Tibial nerve (tissue), 4 donors: ENCODE measurements at regions not wholly inside any gene's neighbourhood (a gene's known extent, or its start where the extent isn't known, plus 50 kb on each side); places are given as distances from the start of the nearest gene placed in this dataset.

ENCODE experiments used
- DNase-seq, 2 donors: peaks; one replicate each; pipeline ENCODE4 v3.0.0-alpha.2; 2019; ENCODE audit warnings: low spot score in 2 of 2
- H3K27ac ChIP-seq, 4 donors: fragments of 200-600 bp; sonication (generic) in 3 of 4; one replicate each; pipeline ENCODE4 v1.5.1; 2017 to 2019; ENCODE audit warnings: mild to moderate bottlenecking in 1 of 4
- H3K27me3 ChIP-seq, 2 donors: fragments of 200-600 bp; sonication (generic) in 1 of 2; one replicate each; pipeline versions ENCODE4 v1.5.1 to v1.6.0; 2017 to 2019
- H3K36me3 ChIP-seq, 3 donors: fragments of 200-600 bp; sonication (generic); one replicate each; pipeline ENCODE4 v1.5.1; 2018 to 2019
- H3K4me1 ChIP-seq, 4 donors: fragments of 200-600 bp; sonication (generic) in 3 of 4; one replicate each; pipeline ENCODE4 v1.5.1; 2017 to 2019
- H3K4me3 ChIP-seq, 4 donors: fragments of 200-600 bp; sonication (generic) in 3 of 4; one replicate each; pipeline ENCODE4 v1.5.1; 2017 to 2019; ENCODE audit warnings: mild to moderate bottlenecking in 1 of 4, moderate library complexity in 1 of 4
- H3K9me3 ChIP-seq, 4 donors: fragments of 200-600 bp; sonication (generic) in 3 of 4; one replicate each; pipeline ENCODE4 v1.5.1; 2017 to 2019
- CTCF ChIP-seq, 5 experiments: fragments of 200-600 bp in 3 of 5; fragments of 450-650 bp in 2 of 5; sonication (generic) in 3 of 5; IDR thresholded peaks; one replicate each; pipeline ENCODE4 v1.5.1; 2016 to 2019; ENCODE audit warnings: antibody characterized with exemption in 5 of 5, mild to moderate bottlenecking in 3 of 5, moderate library complexity in 2 of 5
- EP300 ChIP-seq, 2 donors: sonication (generic); formaldehyde crosslinking; IDR thresholded peaks; one replicate each; pipeline ENCODE4 v1.6.1; 2017; ENCODE audit warnings: antibody characterized with exemption in 2 of 2, mild to moderate bottlenecking in 1 of 2
- POLR2A ChIP-seq, 2 donors: fragments of 450-650 bp; IDR thresholded peaks; one replicate each; pipeline ENCODE4 v1.6.1; 2017; ENCODE audit warnings: antibody characterized with exemption in 2 of 2, mild to moderate bottlenecking in 2 of 2, moderate library complexity in 2 of 2
- WGBS, 2 donors: methylation state at CpG; one replicate each; pipeline ENCODE4 v1.1.5; 2018; 5-methylcytosine and 5-hydroxymethylcytosine counted together

GRCh38 chr18:1191341-1191740 is 286.7 kb downstream of the ADCYAP1 start:
- no peak for DNase-seq
- Histone ChIP-seq H3K27me3 (no peaks in the 10 kb centered on the region), H3K36me3 (no peaks in the 10 kb centered on the region), H3K4me1 (no peaks in the 10 kb centered on the region), H3K4me3 (no peak overlapping the region), H3K27ac (no peak overlapping the region), H3K9me3 (no peaks in the 10 kb centered on the region)
- TF ChIP-seq CTCF (IDR thresholded peaks at IDR 0.05) = no peak
- TF ChIP-seq EP300 (IDR thresholded peaks at IDR 0.05) = no peak
- TF ChIP-seq POLR2A (IDR thresholded peaks at IDR 0.05) = no peak
- WGBS, 2 donors = 75 to 85% methylated on average over 3 of the region's 3 CpGs

- no peak overlapping the region for H3K27ac ChIP-seq
- H3K4me3 ChIP-seq = no peak overlapping the region
- H3K27me3 ChIP-seq = no peaks in the 10 kb centered on the region
- H3K9me3 ChIP-seq = peaks cover 0 to 21% (median 3%) of the 10 kb centered on the region in 4 donors
- H3K4me1 ChIP-seq = no peaks in the 10 kb centered on the region
- 93 to 95% methylated on average over 1 of the region's 1 CpG for WGBS, 2 donors
- TF ChIP-seq CTCF (IDR thresholded peaks at IDR 0.05) = no peak
- TF ChIP-seq EP300 (IDR thresholded peaks at IDR 0.05) = no peak
- no peak for TF ChIP-seq POLR2A (IDR thresholded peaks at IDR 0.05)
- H3K36me3 ChIP-seq = no peaks in the 10 kb centered on the region
- DNase-seq = no peak
Observed at GRCh38 chr18:1213126-1213525, 308.5 kb downstream of the ADCYAP1 start.

GRCh38 chr18:1222880-1223279 is 318.2 kb downstream of the ADCYAP1 start:
- no peak overlapping the region for H3K4me3 ChIP-seq
- 80 to 83% methylated on average over 2 of the region's 2 CpGs for WGBS, 2 donors
- H3K27ac ChIP-seq = no peak overlapping the region
- no peak for DNase-seq
- no peak for TF ChIP-seq CTCF (IDR thresholded peaks at IDR 0.05)
- no peak for TF ChIP-seq EP300 (IDR thresholded peaks at IDR 0.05)
- TF ChIP-seq POLR2A (IDR thresholded peaks at IDR 0.05) = no peak
- H3K36me3 ChIP-seq = no peaks in the 10 kb centered on the region
- H3K4me1 ChIP-seq = no peaks in the 10 kb centered on the region
- H3K27me3 ChIP-seq = no peaks in the 10 kb centered on the region
- no peaks in the 10 kb centered on the region for H3K9me3 ChIP-seq

- 52 to 64% methylated on average over 4 of the region's 4 CpGs for WGBS, 2 donors
- Histone ChIP-seq H3K4me1 (no peaks in the 10 kb centered on the region), H3K36me3 (no peaks in the 10 kb centered on the region), H3K27ac (no peak overlapping the region), H3K27me3 (no peaks in the 10 kb centered on the region), H3K4me3 (no peak overlapping the region), H3K9me3 (peaks cover 0 to 11% (median 2%) of the 10 kb centered on the region in 4 donors)
- no peak for TF ChIP-seq POLR2A (IDR thresholded peaks at IDR 0.05)
- TF ChIP-seq EP300 (IDR thresholded peaks at IDR 0.05) = no peak
- TF ChIP-seq CTCF (IDR thresholded peaks at IDR 0.05) = no peak
- DNase-seq = no peak
Observed at GRCh38 chr18:1227025-1227424, 322.4 kb downstream of the ADCYAP1 start.

DNA sequence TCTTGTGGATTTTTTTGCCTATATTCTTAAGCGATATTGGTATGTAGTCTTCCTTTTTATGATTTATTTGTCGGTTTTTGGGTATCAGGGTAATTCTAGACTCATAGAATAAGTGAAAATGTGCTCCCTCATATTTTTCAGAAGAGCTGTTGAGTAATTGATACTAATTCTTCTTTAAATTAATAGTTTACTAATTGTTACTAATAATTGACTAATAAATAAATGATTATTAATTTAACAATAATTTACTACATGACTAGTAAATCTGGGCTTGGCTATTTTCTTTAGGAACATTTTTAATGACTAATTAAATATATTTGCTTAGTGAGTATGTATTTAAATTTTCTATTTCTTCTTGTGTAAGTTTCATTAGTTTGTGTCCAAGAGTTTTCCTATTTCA is 325.0 kb downstream of the ADCYAP1 start:
- TF ChIP-seq POLR2A (IDR thresholded peaks at IDR 0.05) (no peak), CTCF (IDR thresholded peaks at IDR 0.05) (no peak), EP300 (IDR thresholded peaks at IDR 0.05) (no peak)
- H3K27me3 ChIP-seq = no peaks in the 10 kb centered on the region
- no peak overlapping the region for H3K4me3 ChIP-seq
- no peak for DNase-seq
- H3K4me1 ChIP-seq = no peaks in the 10 kb centered on the region
- WGBS, 2 donors = 83 to 92% methylated on average over 2 of the region's 2 CpGs
- H3K36me3 ChIP-seq = no peaks in the 10 kb centered on the region
- H3K9me3 ChIP-seq = peaks cover 0 to 31% (median 2%) of the 10 kb centered on the region in 4 donors
- no peak overlapping the region for H3K27ac ChIP-seq
